ENCODE measurements at regions not wholly inside any gene's neighbourhood (a gene's known extent, or its start where the extent isn't known, plus 50 kb on each side); places are given as distances from the start of the nearest gene placed in this dataset.

GRCh38 chr3:18847583-18848197 is 300.6 kb upstream of the KCNH8 start:
- peak; percentile 72 for TF ChIP-seq CTCF (conservative IDR thresholded peaks at IDR 0.05)
- TF ChIP-seq EZH2 (IDR thresholded peaks at IDR 0.05; ENCODE audit: low read depth) = no peak
